NCI-H446 treated with DMSO at 0.1 percent for 48 hours (cell line): ENCODE measurements at regions not wholly inside any gene's neighbourhood (a gene's known extent, or its start where the extent isn't known, plus 50 kb on each side); places are given as distances from the start of the nearest gene placed in this dataset.

Source experiments
- DNase-seq: peaks from one replicate; lab custom pipeline; 2025; lab: John Stamatoyannopoulos, UW

GRCh38 chr16:7097518-7097917 lies 235.1 kb upstream of the RBFOX1 start:
- no peak for DNase-seq

DNA sequence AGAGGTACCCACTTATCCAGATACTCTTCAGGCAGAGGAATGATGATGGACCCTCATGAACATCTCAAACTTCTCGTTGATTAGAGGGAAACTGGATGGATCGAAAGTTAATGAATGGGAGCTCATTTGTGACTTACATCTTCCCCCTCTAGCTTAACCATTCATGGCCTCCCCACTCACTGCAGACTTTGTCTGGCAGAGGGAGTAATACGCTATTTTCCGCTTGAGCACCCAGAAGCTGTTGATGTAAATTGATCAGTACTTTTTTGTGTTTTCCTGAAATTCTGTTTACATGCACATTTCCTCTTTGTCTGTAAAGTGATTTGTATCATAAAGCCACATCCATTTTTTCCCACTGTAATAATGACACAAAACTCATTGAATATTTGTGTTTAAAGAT lies 239.1 kb upstream of the RBFOX1 start:
- DNase-seq = no peak

- DNase-seq = no peak
Measured at GRCh38 chr16:7090628-7091115, 242.0 kb upstream of the RBFOX1 start.

DNA sequence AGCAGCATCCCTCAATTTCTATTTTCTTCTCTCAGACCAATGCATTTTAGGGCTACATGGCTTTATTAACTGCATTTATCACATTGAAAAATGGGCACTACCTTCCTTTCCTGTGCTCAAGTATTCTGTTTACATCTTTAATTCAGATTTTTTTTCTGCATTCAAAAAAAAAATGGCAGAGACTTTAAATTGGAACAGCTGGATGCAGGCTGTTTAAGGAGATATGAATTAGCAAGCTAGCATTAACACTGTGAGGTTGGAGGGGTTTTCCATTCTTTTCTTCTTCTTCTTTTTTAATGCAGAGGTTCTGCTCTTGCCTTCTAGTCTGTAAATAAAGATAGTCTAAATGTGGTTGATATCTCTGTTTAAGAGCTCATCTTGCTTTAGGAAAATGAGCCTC lies 242.9 kb upstream of the RBFOX1 start:
- no peak for DNase-seq

GRCh38 chr16:7088711-7089110 lies 243.9 kb upstream of the RBFOX1 start:
- DNase-seq = no peak

DNA sequence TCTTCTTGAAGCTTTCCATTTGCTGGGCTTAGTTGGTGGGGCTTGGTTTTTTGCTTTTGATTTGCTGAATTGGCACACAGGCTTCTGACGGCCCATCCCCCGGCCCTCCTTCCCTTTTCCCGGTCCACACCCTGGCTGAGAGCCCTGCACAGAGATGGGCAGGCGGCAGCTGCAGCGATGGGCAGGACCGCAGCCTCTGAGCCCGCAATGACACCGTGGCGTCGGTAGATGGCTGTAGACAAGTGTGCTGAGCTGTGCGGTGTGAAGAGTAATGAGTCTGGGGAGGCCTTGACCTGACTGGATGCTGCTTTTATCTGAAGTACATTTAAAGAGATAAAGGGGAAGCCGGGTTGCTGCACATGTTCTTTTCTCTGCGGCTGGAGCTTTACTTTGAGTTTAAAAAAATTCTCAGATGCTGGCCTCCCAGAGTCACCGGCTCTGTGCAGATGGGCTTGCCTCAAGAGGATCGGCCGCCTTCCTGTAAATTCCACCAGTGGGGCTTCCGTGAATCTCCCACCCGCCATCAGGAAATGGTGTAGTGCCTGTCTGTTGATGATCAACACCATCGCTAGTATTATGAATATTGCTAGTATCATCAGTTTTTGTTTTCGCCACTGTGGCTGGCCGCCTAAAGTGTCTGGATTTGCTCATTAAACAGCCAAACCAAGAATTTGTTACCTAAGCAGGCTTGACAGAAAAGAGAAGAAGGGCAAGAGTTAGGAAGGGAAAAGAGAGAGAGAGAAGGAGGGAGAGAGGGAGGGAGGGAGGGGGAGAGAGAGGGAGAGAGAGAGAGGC lies 245.6 kb upstream of the RBFOX1 start:
- no peak for DNase-seq

DNA sequence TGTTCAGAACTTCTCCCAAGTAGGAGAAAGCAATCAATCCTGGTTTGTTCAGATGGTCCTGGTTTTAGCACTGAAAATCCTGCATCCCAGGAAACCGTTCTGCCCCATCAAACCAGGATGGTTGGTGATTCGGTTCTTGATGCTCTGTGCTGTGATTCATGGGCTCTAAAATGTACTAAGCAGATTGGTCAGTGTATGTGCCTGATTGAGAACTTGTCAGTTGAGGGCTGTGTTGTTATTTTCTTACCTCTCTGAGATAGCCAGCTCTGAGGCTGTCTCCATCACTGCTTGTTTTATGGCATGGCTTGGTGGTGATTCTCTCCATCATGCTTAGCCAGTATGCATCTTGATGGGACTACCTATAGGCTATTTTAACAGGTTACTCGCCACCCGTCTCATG lies 246.9 kb upstream of the RBFOX1 start:
- no peak for DNase-seq

- DNase-seq = no peak
Measured at GRCh38 chr16:7083096-7083495, 249.5 kb upstream of the RBFOX1 start.

DNA sequence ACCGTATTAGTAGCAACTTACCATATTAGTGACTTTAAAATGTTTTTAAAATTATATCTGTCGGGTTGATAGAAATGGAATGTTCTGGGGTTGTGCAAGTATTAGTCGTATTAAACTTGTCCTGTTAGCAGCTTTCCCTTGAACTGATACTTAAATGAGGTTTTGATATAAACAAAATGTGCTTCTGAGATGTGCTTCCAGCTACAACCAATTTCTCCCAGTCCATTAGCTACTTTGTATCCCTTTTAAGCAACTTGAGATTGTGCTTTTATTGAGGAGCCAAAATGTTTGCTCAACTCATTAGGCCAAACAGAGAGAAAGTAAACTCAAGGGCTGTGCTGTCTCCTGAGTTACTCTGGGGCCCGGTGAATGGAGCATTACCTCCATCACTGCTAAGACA lies 255.0 kb upstream of the RBFOX1 start:
- DNase-seq = no peak

DNA sequence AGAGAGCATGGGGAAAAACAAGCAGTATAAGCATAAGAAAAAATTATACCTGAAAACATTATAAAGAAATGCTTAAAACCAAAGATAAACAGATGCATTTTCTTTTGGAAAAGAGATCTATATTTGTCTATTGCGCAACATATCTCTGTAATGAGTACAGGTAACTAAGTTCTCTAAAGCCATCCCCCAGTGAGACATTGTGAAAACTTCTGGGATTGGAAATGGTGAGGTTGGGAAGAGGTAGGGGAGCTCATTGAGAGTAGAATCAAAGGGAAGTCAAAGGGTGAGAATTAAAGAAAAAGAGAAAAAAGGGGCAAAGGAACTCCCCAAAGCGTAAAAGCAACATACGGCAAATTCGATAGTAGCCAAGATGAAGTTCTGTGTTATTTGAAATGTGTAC lies 257.9 kb upstream of the RBFOX1 start:
- DNase-seq = no peak

GRCh38 chr16:7057458-7057857 lies 275.2 kb upstream of the RBFOX1 start:
- no peak for DNase-seq

- no peak for DNase-seq
Measured at GRCh38 chr16:7055443-7055842, 277.2 kb upstream of the RBFOX1 start.

- no peak for DNase-seq
Measured at GRCh38 chr16:7051591-7052349, 280.9 kb upstream of the RBFOX1 start.

GRCh38 chr16:7044331-7044730 lies 288.3 kb upstream of the RBFOX1 start:
- no peak for DNase-seq

DNA sequence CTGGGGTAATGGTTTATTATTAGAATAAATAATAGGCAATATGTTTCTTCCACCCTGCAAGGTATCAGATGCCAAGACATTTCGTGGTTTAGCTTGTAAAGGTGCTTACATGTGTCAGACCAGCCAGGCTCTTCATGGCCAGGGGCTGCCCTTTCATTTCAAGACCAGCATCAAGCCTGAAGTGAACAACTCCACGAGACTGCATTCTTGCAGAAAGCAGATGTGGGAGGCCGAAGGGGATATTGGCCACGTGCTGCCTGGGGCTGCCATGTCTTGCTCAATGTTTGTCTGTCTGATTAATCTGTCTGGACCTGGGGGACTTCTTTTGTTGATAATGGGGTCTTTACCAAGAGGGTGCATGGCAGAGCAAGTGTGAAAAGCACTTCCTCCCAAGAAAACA lies 294.2 kb upstream of the RBFOX1 start:
- DNase-seq = no peak

GRCh38 chr16:7037495-7037894 lies 295.1 kb upstream of the RBFOX1 start:
- DNase-seq = no peak

DNA sequence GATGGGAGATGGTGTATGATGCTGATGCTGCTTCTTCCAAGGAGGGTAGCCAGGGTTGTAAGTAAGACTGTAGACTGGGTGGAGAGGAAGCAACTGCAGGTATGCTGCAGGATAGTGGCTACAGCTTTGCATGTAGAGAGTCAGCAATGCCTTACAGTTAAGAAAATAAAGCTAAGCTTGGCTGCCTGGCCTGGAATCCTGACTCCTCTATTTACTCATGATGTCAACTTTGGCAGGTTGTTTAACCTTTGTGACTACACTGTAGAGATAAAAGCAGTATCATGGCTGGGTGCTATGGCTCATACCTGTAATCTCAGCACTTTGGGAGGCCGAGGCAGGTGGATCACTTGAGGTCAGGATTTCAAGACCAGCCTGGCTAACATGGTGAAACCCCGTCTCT lies 301.6 kb upstream of the RBFOX1 start:
- DNase-seq = no peak

DNA sequence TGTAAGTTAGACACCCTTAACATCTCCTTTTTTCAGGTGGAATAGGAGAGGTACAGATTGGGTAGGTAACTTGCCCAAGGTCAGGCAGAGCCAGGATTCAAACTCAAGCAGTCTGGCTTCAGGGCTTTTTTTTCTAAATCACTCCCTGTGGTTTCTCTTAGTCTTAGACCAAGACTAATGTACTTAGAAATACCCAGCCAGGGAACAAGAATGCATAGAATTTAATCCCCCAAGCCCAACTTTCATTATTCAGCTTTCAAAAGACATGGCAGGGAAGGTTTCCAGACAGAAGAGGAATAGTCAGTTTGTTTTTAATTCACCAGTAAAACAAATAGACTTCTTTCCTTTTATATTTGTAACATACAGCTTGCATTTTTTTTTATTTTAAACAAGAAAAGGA lies 305.2 kb upstream of the RBFOX1 start:
- DNase-seq = no peak

GRCh38 chr16:7026639-7027038 lies 306.0 kb upstream of the RBFOX1 start:
- no peak for DNase-seq

DNA sequence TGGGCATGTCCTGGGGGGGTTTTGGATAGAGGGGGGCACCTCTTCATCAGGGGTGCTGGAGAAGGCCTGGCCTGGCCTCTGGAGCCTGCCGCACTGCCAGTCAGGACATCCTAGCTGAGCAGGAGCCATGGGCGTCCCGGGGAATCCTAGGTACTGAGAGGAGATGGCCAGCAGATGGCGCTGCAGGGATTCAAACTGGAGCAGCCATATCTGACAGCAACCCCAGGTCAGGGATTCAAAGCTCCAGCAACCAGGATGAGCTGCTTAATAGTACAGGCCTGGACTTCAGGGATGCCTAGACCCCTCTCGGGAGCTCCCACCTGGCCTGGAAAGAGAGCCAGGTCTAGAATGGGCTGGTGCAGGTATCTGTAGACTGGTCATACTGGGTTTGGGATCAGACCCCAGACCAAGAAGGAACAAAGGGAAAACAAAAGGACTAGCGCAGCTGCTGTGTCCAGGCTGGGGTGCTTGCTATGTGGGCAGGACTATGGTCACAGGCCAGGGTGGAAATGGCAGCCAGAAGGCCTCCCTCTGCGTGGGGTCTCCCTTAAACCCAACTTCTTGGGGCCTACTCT lies 306.9 kb upstream of the RBFOX1 start:
- DNase-seq = no peak

DNA sequence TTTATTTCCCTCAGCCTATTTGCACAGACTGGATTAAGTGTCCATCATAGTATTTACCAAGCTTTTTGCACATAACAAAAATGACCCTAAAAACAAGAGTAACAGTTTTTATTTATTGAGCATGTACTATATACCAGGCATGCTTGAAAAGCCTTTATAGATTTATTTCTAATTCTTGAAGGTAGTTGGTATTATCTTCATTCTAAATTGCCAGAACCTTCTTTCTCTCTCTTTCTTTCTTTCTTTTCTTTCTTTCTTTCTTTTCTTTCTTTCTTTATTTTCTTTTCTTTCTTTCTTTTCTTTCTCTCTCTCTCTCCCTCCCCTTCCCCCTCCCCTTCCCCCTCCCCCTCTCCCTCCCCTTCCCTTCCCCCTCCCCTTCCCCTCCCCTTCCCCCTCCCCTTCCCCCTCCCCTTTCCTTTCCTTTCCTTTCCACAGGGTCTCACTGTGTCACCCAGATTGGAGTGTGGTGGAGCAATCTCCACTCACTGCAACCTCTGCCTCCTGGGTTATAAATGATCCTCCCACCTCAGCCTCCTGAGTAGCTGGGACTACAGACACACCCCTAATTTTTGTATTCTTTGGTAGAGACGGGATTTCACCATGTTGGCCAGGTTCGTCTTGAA lies 310.9 kb upstream of the RBFOX1 start:
- no peak for DNase-seq

- DNase-seq = no peak
Measured at GRCh38 chr16:7017006-7017662, 315.5 kb upstream of the RBFOX1 start.
